HUES6 (cell line): ENCODE measurements at regions not wholly inside any gene's neighbourhood (a gene's known extent, or its start where the extent isn't known, plus 50 kb on each side); places are given as distances from the start of the nearest gene placed in this dataset.

Experiments
- H3K27ac ChIP-seq: 2 replicates; pipeline ENCODE4 v1.7.0; 2013; ENCODE audit warnings: low read depth, mild to moderate bottlenecking, low read length, inconsistent platforms
- H3K27me3 ChIP-seq: 2 replicates; pipeline ENCODE4 v1.6.1; 2013; ENCODE audit warnings: low read length; ENCODE audit not compliant: control insufficient read depth, insufficient read depth
- H3K36me3 ChIP-seq: 2 replicates; pipeline ENCODE4 v1.6.1; 2013; ENCODE audit warnings: low read length; ENCODE audit not compliant: control insufficient read depth, insufficient read depth
- H3K4me1 ChIP-seq: 2 replicates; pipeline ENCODE4 v1.6.1; 2013; ENCODE audit warnings: low read length; ENCODE audit not compliant: control insufficient read depth, insufficient read depth
- H3K4me3 ChIP-seq: 2 replicates; pipeline ENCODE4 v1.5.1; 2013; ENCODE audit warnings: low read depth, low read length
- H3K9ac ChIP-seq: one replicate; pipeline ENCODE4 v1.6.1; 2013; ENCODE audit warnings: mild to moderate bottlenecking, low read length
- H3K9me3 ChIP-seq: 2 replicates; pipeline ENCODE4 v1.6.1; 2013; ENCODE audit warnings: low read depth, low read length; ENCODE audit not compliant: control insufficient read depth, insufficient read depth

GRCh38 chr3:187540847-187541246, 129.3 kb downstream of the SST start:
- H3K36me3 ChIP-seq: no peaks in the 10 kb centered on the region
- no peaks in the 10 kb centered on the region for H3K4me1 ChIP-seq
- H3K4me3 ChIP-seq: no peak overlapping the region
- no peak overlapping the region for H3K27ac ChIP-seq
- no peaks in the 10 kb centered on the region for H3K27me3 ChIP-seq
- H3K9ac ChIP-seq: no peak overlapping the region
- no peaks in the 10 kb centered on the region for H3K9me3 ChIP-seq

GRCh38 chr3:187536185-187536584, 134.0 kb downstream of the SST start:
- Histone ChIP-seq H3K36me3 (no peaks in the 10 kb centered on the region), H3K27ac (no peak overlapping the region), H3K4me3 (no peak overlapping the region), H3K27me3 (no peaks in the 10 kb centered on the region), H3K4me1 (peaks cover 8% of the 10 kb centered on the region), H3K9ac (no peak overlapping the region), H3K9me3 (no peaks in the 10 kb centered on the region)

GRCh38 chr3:187533797-187534196, 136.4 kb downstream of the SST start:
- Histone ChIP-seq H3K9ac (no peak overlapping the region), H3K27me3 (no peaks in the 10 kb centered on the region), H3K9me3 (no peaks in the 10 kb centered on the region), H3K27ac (no peak overlapping the region), H3K36me3 (no peaks in the 10 kb centered on the region), H3K4me3 (no peak overlapping the region), H3K4me1 (peaks cover 8% of the 10 kb centered on the region)

GRCh38 chr3:187531831-187532230, 138.4 kb downstream of the SST start:
- H3K4me3 ChIP-seq: no peak overlapping the region
- no peaks in the 10 kb centered on the region for H3K9me3 ChIP-seq
- H3K9ac ChIP-seq: no peak overlapping the region
- H3K27me3 ChIP-seq: no peaks in the 10 kb centered on the region
- H3K27ac ChIP-seq: no peak overlapping the region
- H3K4me1 ChIP-seq: peaks cover 8% of the 10 kb centered on the region
- no peaks in the 10 kb centered on the region for H3K36me3 ChIP-seq

- Histone ChIP-seq H3K27ac (no peak overlapping the region), H3K27me3 (no peaks in the 10 kb centered on the region), H3K9me3 (no peaks in the 10 kb centered on the region), H3K4me3 (no peak overlapping the region), H3K4me1 (peaks cover 29% of the 10 kb centered on the region), H3K36me3 (no peaks in the 10 kb centered on the region), H3K9ac (no peak overlapping the region)
These were observed 147.3 kb downstream of the SST start for GRCh38 chr3:187522890-187523289.

- Histone ChIP-seq H3K27me3 (no peaks in the 10 kb centered on the region), H3K36me3 (no peaks in the 10 kb centered on the region), H3K4me3 (no peak overlapping the region), H3K9ac (no peak overlapping the region), H3K27ac (no peak overlapping the region), H3K9me3 (no peaks in the 10 kb centered on the region), H3K4me1 (peaks cover 33% of the 10 kb centered on the region)
These were observed 147.9 kb downstream of the SST start for GRCh38 chr3:187522293-187522692.

- no peaks in the 10 kb centered on the region for H3K9me3 ChIP-seq
- no peaks in the 10 kb centered on the region for H3K27me3 ChIP-seq
- no peak overlapping the region for H3K9ac ChIP-seq
- H3K27ac ChIP-seq: no peak overlapping the region
- H3K4me1 ChIP-seq: peaks cover 33% of the 10 kb centered on the region
- H3K4me3 ChIP-seq: no peak overlapping the region
- no peaks in the 10 kb centered on the region for H3K36me3 ChIP-seq
These were observed 148.6 kb downstream of the SST start for GRCh38 chr3:187521546-187521945.

GRCh38 chr3:187520027-187520945, 149.9 kb downstream of the SST start:
- H3K4me3 ChIP-seq: no peak overlapping the region
- peak overlapping the region; percentile 65; the same call in 1 of the 2 replicates for H3K27ac ChIP-seq
- peaks cover 33% of the 10 kb centered on the region for H3K4me1 ChIP-seq
- H3K27me3 ChIP-seq: no peaks in the 10 kb centered on the region
- peak overlapping the region; percentile 31 for H3K9ac ChIP-seq
- no peaks in the 10 kb centered on the region for H3K36me3 ChIP-seq
- H3K9me3 ChIP-seq: no peaks in the 10 kb centered on the region; the same call in 1 of the 2 replicates

GRCh38 chr3:187519428-187519890, 150.7 kb downstream of the SST start:
- Histone ChIP-seq H3K27me3 (no peaks in the 10 kb centered on the region), H3K9ac (peak overlapping the region; percentile 31), H3K4me3 (no peak overlapping the region), H3K4me1 (peaks cover 33% of the 10 kb centered on the region), H3K27ac (peak overlapping the region; percentile 65; the same call in 1 of the 2 replicates), H3K36me3 (no peaks in the 10 kb centered on the region), H3K9me3 (peaks cover 5% of the 10 kb centered on the region; the same call in 1 of the 2 replicates)

- no peak overlapping the region for H3K9ac ChIP-seq
- H3K9me3 ChIP-seq: peaks cover 5% of the 10 kb centered on the region; the same call in 1 of the 2 replicates
- no peaks in the 10 kb centered on the region for H3K27me3 ChIP-seq
- peaks cover 33% of the 10 kb centered on the region for H3K4me1 ChIP-seq
- H3K36me3 ChIP-seq: no peaks in the 10 kb centered on the region
- H3K4me3 ChIP-seq: no peak overlapping the region
- peak overlapping the region; percentile 65; the same call in 1 of the 2 replicates for H3K27ac ChIP-seq
These were observed 150.4 kb downstream of the RTP4 start for GRCh38 chr3:187518616-187519015.

- Histone ChIP-seq H3K4me1 (peaks cover 33% of the 10 kb centered on the region), H3K36me3 (no peaks in the 10 kb centered on the region), H3K27me3 (no peaks in the 10 kb centered on the region), H3K9ac (no peak overlapping the region), H3K27ac (peak overlapping the region; percentile 65; the same call in 1 of the 2 replicates), H3K9me3 (peaks cover 7% of the 10 kb centered on the region; the same call in 1 of the 2 replicates), H3K4me3 (no peak overlapping the region)
These were observed 150.0 kb downstream of the RTP4 start for GRCh38 chr3:187518207-187518606.
